Stimulated activated CD8-positive, alpha-beta memory T cell treated with anti-CD3 and anti-CD28 coated beads, Interleukin-7, amount 100 ng/mL, for 24 hours (primary cell): ENCODE measurements at regions not wholly inside any gene's neighbourhood (a gene's known extent, or its start where the extent isn't known, plus 50 kb on each side); places are given as distances from the start of the nearest gene placed in this dataset.
A peak's percentile ranks its signal among the peaks of the same experiment; 100 is the strongest.
"Not testable (repeated sequence)": the region's sequence is repeated elsewhere in the genome, so short reads cannot be mapped to it uniquely, and the experiment has no call there.

ENCODE experiments used
- DNase-seq: peaks from one replicate; pipeline ENCODE4 v3.0.0-alpha.2; 2020; ENCODE audit warnings: low read depth

DNA sequence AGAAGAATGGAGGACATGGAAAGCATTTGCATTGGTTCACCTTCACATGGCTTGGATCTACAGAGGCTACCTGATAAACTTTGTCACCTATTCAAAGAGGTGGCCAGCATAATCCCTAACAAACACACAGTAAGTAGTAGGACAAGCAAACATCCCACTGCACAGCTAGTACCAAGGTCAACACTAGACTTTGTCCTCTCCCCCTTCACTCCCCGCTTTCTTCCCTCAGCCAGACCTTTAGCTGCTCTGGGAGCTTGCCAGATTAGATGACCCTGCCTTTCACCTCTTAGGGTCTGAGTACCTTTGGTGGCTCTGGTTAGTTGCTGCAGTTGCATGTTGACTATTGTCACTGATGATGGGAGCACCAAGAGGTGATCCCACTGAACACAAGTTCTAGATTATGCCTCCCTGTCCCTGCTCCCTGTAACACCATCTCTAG is 211.3 kb downstream of the CCDC74A start:
- DNase-seq: not testable (repeated sequence)

DNA sequence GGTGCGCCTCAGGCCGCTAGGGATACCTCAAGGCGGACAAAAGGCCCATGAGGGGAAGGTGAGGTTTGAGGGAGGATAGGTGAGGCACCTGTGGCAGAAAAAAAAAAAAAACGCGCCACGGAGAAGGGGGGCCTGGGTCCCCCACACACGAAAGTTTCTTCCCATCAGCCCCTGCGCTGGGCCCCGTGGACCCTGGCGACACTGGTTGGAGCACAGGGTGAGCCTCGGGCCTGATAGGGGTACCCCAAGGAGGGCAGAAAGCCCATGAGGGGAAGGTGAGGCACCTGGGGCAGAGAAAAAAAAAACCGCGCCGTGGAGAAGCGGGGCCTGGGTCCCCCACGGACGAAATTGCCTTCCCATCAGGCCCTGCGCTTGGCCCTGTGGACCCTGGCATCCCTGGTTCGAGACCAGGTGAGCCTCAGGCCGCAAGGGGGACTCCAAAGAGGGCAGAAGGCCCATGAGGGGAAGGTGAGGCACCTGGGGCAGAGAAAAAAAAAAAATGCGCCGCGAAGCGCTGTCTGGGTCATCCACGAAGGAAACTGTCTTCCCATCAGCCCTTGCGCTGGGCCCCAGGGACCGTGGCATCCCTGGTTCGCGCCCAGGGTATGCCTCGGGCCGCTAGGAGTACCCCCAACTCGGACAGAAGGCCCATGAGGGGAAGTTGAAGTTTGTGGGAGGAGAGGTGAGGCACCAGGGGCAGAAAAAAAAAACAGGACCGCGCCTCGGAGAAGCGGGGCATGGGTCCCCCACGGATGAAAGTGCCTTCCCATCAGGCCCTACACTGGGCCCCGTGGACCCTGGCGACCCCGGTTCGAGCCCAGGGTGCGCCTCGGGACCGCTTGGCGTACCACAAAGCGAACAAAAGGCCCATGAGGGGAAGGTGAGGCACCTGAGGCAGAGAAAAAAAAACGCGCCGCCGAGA is 226.2 kb downstream of the CCDC74A start:
- DNase-seq: no peak

DNA sequence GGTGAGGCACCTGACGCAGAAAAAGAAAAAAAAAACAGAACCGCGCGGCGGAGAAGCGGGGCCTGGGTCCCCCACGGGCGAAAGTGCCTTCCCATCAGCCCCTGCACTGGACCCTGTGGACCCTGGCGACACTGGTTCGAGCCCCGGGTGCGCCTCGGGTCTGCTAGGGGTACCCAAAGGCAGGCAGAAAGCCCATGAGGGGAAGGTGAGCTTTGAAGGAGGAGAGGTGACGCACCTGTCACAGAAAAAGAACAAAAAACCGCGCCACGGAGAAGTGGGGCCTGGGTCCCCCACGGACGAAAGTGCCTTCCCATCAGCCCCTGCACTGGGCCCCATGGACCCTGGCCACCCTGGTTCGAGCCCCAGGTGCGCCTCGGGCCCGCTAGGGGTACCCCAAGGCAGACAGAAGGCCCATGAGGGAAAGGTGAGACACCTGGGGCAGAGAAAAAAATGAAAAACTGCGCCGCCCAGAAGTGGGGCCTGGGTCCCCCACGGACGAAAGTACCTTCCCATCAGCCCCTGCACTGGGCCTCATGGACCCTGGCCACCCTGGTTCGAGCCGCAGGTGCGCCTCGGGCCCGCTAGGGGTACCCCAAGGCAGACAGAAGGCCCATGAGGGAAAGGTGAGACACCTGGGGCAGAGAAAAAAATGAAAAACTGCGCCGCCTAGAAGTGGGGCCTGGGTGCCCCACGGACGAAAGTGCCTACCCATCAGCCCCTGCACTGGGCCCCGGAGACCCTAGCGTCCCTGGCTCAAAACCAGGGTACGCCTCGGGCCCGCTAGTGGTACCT is 227.4 kb downstream of the CCDC74A start:
- DNase-seq: no peak

DNA sequence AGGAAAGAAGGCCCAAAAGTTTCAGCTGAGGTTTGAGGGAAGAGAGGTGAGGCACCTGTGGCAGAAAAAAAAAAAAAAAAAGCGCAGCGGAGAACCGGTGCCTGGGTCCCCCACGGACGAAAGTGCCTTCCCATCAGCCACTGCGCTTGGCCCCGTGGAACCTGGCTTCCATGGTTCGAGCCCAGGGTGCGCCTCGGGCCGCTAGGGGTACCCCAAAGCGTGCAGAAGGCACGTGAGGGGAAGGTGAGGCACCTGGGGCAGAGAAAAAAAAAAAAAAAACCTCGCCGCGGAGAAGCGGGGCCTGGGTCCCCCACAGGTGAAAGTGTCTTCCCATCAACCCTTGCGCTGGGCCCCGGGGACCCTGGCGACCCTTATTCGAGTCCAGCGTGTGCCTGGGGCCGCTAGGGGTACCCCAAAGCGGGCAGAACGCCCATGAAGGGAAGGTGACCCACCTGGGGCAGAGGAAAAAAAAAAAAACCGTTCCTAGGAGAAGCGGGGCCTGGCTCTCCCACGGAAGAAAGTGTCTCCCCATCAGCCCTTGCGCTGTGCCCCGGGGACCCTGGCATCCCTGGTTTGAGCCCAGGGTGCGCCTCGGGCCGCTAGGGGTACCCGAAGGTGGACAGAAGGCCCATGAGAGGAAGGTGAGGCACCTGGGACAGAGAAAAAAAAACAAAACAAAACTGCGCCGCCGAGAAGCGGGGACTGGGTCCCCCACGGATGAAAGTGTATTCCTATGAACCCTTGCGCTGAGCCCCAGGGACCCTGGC is 228.6 kb downstream of the CCDC74A start:
- DNase-seq: no peak

DNA sequence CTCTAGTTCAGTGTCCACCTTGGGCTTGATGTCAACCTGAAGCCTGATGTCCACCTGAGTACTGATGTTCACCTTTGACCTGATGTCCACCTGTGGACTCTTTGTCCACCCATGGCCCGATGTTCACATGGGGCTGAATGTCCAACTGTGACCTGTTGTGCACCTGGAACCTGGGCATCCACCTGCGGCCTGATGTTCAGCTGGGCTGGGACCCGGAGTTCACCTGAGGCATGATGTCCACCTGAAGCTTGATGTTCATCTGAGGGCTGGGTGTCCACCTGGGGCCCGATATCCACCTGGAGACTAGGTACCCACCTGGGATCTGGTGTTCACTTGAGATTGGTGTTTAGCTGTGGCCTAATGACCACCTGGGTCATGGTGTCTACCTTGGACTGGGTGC is 231.3 kb downstream of the CCDC74A start:
- not testable (repeated sequence) for DNase-seq

DNA sequence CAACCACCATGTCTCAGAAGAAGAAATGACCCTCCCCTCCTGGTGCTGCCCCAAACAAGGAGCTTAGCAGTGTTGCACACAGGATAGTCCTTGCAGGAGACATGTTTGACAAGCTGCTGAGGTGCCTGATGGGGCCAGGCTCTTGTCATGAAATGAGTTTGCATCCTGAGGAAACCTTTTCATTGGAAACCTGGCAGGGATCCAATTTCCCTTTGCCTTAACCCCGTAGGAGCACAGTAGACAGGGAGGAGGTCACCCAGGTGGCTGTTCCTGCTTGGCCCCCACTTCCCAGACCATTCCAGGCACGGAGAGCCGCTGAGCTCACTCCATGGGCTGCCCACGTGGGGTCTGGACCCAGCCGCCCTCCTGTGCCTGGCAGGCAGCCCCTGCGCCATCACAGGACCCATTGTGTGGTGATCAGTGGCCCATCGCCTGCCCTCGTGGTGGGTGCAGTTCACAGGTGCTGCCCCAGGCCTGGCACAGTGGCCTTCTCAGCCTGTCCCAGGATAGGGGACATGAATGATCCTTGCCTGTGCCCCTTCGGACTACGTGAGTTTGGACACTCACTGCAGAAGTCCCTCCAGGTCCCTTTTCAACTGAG is 247.4 kb downstream of the CCDC74A start:
- DNase-seq: not testable (repeated sequence)

DNA sequence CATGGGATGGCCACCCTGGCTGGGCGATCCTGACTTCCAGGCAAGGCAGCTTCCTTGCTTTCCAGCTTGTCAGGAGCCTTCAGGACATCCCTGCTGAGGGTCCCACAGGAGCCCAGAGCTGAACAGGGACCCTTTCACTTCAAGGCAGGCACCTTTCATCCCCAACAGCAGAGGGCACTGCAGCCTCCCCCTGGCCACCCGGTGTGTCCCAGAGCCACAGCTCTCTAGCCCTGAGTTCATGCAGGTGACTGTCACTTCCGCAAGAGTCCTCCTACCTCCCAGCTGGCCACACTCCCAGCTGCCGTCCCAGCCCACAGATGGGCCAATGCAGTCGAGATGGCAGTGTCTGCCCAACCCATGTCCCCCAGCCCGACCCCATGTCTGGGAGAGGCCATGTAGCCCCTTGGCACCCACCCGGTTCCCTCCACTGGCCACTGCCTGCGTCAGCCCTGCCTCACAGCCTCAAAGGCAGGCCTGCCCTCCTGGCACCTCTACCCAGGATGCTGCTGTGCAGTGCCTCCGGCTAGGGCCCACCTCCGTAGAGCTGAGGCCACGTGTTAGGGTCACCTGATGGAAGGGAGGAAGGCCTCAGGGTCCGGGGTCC is 248.3 kb downstream of the CCDC74A start:
- DNase-seq: not testable (repeated sequence)

DNA sequence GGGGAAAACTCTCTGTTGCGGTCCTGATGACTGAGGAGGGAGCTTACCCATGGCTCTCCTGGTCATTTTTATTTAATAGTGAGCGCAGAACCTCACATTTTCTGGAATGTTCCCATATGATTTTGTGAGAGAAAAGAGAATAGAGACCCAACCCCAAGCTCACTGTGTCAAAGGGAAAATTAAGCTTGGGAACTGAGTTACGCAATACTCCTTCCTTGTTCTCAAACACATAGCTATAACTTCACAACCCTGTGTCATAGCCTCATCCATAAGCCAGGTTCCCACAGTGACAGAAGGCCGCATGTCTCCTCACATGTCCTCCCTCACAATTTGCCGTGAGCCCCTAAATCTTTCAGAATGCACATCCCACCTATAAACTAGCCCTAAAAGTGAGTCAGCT is 252.8 kb downstream of the CCDC74A start:
- not testable (repeated sequence) for DNase-seq

DNA sequence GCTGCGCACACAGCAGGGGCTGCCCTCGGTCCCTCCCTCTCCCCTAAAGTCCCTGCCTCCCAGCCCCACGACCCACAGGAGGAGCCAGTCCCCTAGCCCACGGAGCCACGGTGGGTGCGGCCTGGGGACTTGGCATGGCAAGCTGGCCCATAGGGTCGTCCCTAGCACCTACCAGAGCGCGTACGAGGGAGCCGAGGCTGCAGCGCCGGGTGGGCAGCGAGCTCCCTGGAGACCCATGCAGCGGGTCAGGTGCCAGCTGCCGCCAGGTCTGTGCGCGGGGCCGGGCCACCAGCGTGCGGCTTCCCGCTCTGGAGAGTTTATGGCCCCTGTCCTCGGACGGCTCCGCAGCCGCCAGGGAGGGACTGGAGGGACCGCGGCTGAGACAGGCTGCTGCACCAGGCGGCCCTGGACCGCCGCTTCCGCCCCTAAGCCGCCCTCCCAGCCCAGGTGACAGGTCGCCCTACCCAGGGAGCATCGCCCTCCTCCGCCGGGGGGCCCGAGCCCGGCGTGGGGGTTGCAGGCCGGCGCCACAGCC is 273.6 kb downstream of the CCDC74A start:
- no peak for DNase-seq

DNA sequence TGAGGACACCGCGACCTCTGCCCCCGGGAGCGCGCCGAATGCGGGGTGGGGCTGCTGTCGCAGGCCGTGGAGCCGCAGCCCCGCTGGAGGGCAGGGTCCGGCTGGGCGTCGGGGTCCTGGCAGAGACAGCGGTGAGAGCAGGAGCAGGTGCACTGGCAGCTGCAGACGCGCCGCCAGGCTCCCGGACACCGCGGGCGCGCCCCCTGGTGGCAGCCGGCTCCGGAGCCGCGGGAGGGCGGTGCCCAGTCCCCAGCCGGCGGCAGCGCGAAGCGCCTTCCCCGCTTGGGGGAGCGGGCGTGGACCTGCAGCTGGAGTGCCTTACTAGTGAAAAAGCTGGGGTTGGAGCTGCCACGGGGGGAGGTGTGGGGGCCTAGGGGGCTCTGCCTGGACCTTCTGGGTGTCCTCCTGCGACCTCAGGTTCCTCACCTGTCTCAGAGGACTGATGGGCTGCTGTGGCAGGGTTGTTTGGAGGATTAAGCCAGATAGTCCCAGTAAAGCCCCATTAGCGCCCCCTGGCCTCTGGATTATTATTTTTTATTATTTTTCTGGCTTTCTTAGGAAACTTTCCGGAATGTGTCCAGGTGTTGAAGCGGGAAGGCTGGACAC is 274.2 kb downstream of the CCDC74A start:
- DNase-seq: peak; percentile 43

DNA sequence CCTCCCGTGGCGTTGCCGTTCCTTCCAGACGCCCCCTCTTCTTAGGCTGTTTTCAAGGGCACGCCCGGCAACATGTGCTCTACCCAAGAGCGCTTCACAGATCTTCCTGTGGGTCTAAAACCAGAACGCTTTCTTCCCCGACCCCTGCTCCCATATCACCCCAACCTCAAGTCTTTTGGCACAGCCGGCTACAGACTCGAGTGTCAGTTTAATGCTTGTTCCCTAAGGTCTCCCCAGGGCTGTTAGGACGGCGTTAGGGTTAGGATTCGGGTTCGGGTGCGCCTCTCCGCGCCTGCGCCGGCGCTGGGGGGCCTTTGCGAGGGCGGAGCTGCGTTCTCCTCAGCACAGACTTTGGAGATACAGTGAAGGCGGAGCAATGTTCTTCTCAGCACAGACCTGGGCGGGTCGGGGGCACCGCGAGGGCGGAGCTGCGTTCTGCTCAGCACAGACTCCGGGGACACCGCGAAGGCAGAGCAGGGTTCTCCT is 274.7 kb downstream of the CCDC74A start:
- DNase-seq: peak; percentile 12

DNA sequence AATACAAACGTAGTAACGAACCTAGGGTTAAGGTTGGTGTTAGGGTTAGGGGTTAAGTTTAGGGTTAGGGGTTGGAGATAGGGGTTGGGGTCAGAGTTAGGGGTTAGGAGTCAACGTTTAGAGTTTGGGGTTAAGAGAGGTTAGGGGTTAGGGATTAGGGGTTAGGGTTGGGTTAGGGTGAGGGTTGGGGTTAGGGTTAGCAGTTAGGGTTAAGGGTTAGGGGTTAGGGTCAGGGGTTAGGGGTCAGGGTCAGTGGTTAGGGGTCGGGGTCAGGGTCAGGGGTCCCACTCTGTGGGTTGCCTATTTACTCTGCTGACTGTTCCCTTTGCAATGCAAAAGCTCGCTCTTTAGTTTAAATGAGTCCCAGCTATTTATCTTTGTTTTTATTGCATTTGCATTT is 275.5 kb downstream of the CCDC74A start:
- not testable (repeated sequence) for DNase-seq

DNA sequence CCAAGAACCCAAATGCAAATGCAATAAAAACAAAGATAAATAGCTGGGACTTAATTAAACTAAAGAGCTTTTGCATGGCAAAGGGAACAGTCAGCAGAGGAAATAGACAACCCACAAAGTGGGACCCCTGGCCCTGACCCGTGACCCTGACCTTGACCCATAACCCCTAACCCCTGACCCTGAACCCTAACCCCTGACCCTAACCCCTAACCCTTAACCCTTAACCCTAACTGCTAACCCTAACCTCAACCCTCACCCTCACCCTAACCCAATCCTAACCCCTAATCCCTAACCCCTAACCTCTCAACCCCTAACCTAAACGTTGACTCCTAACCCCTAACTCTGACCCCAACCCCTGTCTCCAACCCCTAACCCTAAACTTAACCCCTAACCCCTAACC is 284.9 kb downstream of the CCDC74A start:
- DNase-seq: not testable (repeated sequence)

DNA sequence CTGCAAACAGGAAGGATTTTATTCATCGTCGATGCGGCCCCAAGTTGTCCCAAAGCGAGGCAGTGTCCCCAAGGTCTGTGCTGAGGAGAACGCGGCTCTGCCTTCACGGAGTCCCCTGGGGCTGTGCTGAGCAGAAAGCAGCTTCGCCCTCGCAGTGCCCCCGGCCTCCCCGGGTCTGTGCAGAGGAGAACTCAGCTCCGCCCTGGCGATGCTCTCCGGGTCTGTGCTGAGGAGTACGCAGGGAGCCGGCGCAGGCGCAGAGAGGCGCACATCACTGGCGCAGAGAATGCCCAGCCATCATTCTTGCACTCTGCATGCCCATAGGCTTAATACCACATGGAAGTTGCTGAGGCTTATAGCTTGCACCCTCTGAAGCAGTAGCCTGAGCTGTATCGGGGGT is 285.7 kb downstream of the CCDC74A start:
- DNase-seq: not testable (repeated sequence)

DNA sequence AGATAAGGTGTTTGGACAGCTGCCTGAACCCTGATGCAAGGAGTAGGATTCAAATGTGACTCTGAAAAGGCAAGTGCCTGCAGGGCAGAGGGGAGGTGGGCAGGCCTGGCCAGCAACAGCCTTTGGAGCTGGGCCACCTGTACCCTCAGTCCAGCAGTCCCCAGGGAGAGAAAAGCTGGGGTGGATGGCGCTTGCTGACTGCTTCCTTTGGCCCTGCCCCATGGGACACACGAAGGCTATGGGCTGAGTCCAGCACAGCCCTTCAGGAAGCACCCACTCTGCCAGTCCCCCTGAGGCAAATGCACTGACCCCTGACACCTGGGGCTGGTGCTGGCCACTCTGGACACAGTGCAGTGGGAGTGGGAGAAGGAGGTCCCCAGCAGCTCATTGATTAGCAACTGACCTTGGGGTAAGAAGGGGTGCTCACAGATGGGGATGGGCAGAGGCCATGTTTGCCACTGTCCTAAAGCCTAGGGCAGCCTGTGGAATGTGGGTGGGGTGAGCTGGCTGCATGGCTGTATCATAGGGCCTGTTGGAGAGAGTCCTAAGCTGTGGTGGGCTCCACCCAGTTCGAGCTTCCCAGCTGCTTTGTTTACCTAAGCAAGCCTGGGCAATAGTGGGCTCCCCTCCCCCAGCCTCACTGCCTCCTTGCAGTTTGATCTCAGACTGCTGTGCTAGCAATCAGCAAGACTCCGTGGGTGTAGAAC is 290.7 kb downstream of the CCDC74A start:
- DNase-seq: not testable (repeated sequence)

DNA sequence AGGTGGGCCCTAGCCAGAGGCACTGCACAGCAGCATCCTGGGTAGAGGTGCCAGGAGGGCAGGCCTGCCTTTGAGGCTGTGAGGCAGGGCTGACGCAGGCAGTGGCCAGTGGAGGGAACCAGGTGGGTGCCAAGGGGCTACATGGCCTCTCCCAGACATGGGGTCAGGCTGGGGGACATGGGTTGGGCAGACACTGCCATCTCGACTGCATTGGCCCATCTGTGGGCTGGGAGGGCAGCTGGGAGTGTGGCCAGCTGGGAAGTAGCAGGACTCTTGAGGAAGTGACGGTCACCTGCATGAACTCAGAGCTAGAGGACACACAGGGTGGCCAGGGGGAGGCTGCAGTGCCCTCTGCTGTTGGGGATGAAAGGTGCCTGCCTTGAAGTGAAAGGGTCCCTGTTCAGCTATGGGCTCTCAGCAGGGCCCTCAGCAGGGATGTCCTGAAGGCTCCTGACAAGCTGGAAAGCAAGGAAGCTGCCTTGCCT is 294.6 kb downstream of the CCDC74A start:
- DNase-seq: not testable (repeated sequence)

DNA sequence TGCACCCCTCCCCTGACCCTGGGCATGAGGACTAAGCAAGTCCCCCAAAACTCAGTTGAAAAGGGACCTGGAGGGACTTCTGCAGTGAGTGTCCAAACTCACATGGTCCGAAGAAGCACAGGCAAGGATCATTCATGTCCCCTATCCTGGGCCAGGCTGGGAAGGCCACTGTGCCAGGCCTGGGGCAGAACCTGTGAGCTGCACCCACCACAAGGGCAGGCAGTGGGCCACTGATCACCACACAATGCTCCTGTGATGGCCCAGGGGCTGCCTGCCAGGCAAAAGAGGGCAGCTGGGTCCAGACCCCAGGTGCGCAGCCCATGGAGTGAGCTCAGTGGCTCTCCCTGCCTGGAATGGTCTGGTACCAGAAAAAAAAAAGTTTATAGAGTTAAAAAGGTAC is 295.4 kb downstream of the CCDC74A start:
- DNase-seq: not testable (repeated sequence)

DNA sequence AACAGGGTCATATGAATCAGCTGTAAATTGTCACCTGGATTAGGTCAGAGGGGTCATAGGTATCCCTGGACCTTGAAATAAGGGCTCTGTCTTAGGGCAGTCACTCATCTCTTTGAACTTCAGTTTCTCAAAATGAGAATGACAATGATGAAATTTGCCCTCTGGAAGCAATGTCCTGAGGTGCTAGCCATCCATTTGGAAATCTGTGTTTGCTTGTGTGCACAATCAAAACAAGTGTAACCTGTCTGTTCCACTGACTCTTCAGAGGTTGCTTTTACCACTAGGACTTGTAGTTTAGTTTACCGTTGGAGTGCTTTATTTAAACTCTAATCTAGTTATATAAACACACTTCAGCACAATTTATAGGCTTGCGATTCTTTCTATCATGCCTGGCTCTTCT is 297.3 kb downstream of the CCDC74A start:
- not testable (repeated sequence) for DNase-seq

DNA sequence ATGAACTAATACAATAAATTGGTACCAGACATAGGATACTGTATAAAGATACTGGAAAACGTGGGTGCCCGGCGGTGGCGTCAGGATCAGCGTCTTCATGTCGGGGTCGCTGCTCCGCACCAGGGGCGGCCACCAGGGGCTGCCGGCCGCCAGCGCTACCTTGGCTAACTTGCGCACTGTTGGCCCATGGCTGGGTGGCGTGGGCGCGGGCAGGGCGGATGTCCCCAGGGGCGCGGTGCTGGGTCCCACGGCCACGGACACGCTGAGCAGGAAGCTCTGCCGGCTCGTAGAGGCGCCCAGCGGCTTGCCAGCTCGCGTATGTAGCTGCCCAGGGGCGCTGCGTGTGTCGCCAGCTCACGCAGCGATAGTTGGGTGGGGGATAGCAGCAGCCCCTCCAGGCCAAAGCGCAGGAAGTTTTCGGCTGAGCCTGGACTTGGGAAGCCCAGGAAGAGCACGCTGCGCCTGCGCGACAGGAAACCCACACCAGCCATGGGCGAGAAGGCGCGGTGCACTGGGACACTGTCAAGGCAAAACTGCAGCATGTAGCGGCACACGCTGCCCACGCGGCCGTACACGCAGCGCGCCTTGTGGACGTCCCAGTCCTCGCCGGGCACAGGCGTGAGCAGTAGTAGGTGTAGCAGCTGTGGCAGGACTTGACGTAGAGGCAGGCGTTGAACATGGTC is 299.9 kb downstream of the CCDC74A start:
- DNase-seq: no peak
